ENCODE measurements at regions not wholly inside any gene's neighbourhood (a gene's known extent, or its start where the extent isn't known, plus 50 kb on each side); places are given as distances from the start of the nearest gene placed in this dataset.
"Not testable (repeated sequence)": the region's sequence is repeated elsewhere in the genome, so short reads cannot be mapped to it uniquely, and the experiment has no call there.

GRCh38 chr11:121855138-121855537 is 260.9 kb downstream of the BLID start:
- DNase-seq = not testable (repeated sequence)

GRCh38 chr11:121844016-121844415 is 272.0 kb downstream of the BLID start:
- DNase-seq = no peak

GRCh38 chr11:121842192-121842585 is 273.8 kb downstream of the BLID start:
- no peak for DNase-seq

- DNase-seq = no peak
Observed at GRCh38 chr11:121841487-121842191, 274.4 kb downstream of the BLID start.

- DNase-seq = no peak
Observed at GRCh38 chr11:121839781-121840180, 276.2 kb downstream of the BLID start.

- DNase-seq = no peak
Observed at GRCh38 chr11:121838571-121838970, 277.4 kb downstream of the BLID start.

- DNase-seq = no peak
Observed at GRCh38 chr11:121833970-121834369, 282.0 kb downstream of the BLID start.

- no peak for DNase-seq
Observed at GRCh38 chr11:121829159-121829643, 286.8 kb downstream of the BLID start.

GRCh38 chr11:121814962-121815361 is 301.1 kb downstream of the BLID start:
- no peak for DNase-seq

- DNase-seq = no peak
Observed at GRCh38 chr11:121814296-121814695, 301.7 kb downstream of the BLID start.

- no peak for DNase-seq
Observed at GRCh38 chr11:121810291-121810690, 305.7 kb downstream of the BLID start.

- DNase-seq = no peak
Observed at GRCh38 chr11:121808096-121808495, 307.9 kb downstream of the BLID start.

- DNase-seq = no peak
Observed at GRCh38 chr11:121807051-121807450, 309.0 kb downstream of the BLID start.

GRCh38 chr11:121802542-121802941 is 313.5 kb downstream of the BLID start:
- no peak for DNase-seq

- no peak for DNase-seq
Observed at GRCh38 chr11:121801781-121802180, 314.2 kb downstream of the BLID start.

GRCh38 chr11:121801394-121801748 is 314.6 kb downstream of the BLID start:
- DNase-seq = no peak

- no peak for DNase-seq
Observed at GRCh38 chr11:121800731-121801393, 315.2 kb downstream of the BLID start.

GRCh38 chr11:121800240-121800639 is 315.8 kb downstream of the BLID start:
- no peak for DNase-seq

GRCh38 chr11:121797496-121797895 is 318.5 kb downstream of the BLID start:
- no peak for DNase-seq

GRCh38 chr11:121795174-121795573 is 320.8 kb downstream of the BLID start:
- no peak for DNase-seq

- no peak for DNase-seq
Observed at GRCh38 chr11:121794671-121795141, 321.3 kb downstream of the BLID start.

GRCh38 chr11:121793916-121794315 is 322.1 kb downstream of the BLID start:
- DNase-seq = no peak

- DNase-seq = no peak
Observed at GRCh38 chr11:121793291-121793690, 322.7 kb downstream of the BLID start.

GRCh38 chr11:121792185-121792584 is 323.8 kb downstream of the BLID start:
- no peak for DNase-seq

- DNase-seq = no peak
Observed at GRCh38 chr11:121790430-121790829, 325.6 kb downstream of the BLID start.

All from CD4-positive, alpha-beta T cell treated with Interleukin-10 for 1 hour (primary cell).